Mucosa of rectum (tissue), 2 donors: ENCODE measurements at regions not wholly inside any gene's neighbourhood (a gene's known extent, or its start where the extent isn't known, plus 50 kb on each side); places are given as distances from the start of the nearest gene placed in this dataset.
"Not testable (repeated sequence)": the region's sequence is repeated elsewhere in the genome, so short reads cannot be mapped to it uniquely, and the experiment has no call there.

ENCODE experiments used
- H3K27ac ChIP-seq, 2 donors: one replicate each; pipeline ENCODE4 v1.7.0; 2013; ENCODE audit warnings: inconsistent platforms in 2 of 2, low read depth in 2 of 2, low read length in 2 of 2
- H3K27me3 ChIP-seq, 2 donors: one replicate each; pipeline ENCODE4 v1.7.0; 2013; ENCODE audit warnings: low read length in 2 of 2; ENCODE audit not compliant: control insufficient read depth in 2 of 2, insufficient read depth in 2 of 2
- H3K36me3 ChIP-seq, 2 donors: one replicate each; pipeline ENCODE4 v1.7.0; 2013; ENCODE audit warnings: low read length in 2 of 2; ENCODE audit not compliant: control insufficient read depth in 2 of 2, insufficient read depth in 2 of 2
- H3K4me1 ChIP-seq, 2 donors: one replicate each; pipeline ENCODE4 v1.7.0; 2013; ENCODE audit warnings: low read length in 2 of 2, mild to moderate bottlenecking in 1 of 2; ENCODE audit not compliant: control insufficient read depth in 2 of 2, insufficient read depth in 2 of 2
- H3K4me3 ChIP-seq, 2 donors: one replicate each; pipeline ENCODE4 v1.7.0; 2013; ENCODE audit warnings: low read length in 2 of 2
- H3K9ac ChIP-seq, 2 donors: one replicate each; pipeline ENCODE4 v1.7.0; 2013; ENCODE audit warnings: low read length in 2 of 2, low read depth in 1 of 2, mild to moderate bottlenecking in 1 of 2
- H3K9me3 ChIP-seq, 2 donors: one replicate each; pipeline ENCODE4 v1.7.0; 2013; ENCODE audit warnings: low read length in 2 of 2; ENCODE audit not compliant: control insufficient read depth in 2 of 2
- donor health status: healthy.
- donor health status: Normal muscosa, but diverticular disease.

GRCh38 chr20:48139262-48140041, 354.2 kb upstream of the SULF2 start:
- Histone ChIP-seq H3K4me1 (no peaks in the 10 kb centered on the region), H3K36me3 (no peaks in the 10 kb centered on the region), H3K4me3 (no peak overlapping the region), H3K9ac (no peak overlapping the region), H3K27ac (no peak overlapping the region), H3K27me3 (peaks cover 0 to 5% of the 10 kb centered on the region in 2 donors), H3K9me3 (no peaks in the 10 kb centered on the region)

GRCh38 chr20:48132834-48133233, 347.6 kb upstream of the SULF2 start:
- peaks cover 4 to 7% of the 10 kb centered on the region in 2 donors for H3K27me3 ChIP-seq
- no peak overlapping the region for H3K27ac ChIP-seq
- no peak overlapping the region for H3K9ac ChIP-seq
- H3K4me3 ChIP-seq, result no peak overlapping the region
- H3K4me1 ChIP-seq, result no peaks in the 10 kb centered on the region
- H3K9me3 ChIP-seq, result no peaks in the 10 kb centered on the region
- H3K36me3 ChIP-seq, result no peaks in the 10 kb centered on the region

GRCh38 chr20:48131581-48131980, 346.3 kb upstream of the SULF2 start:
- Histone ChIP-seq H3K9ac (no peak overlapping the region), H3K27ac (no peak overlapping the region)

GRCh38 chr20:48129345-48129942, 344.2 kb upstream of the SULF2 start:
- H3K27ac ChIP-seq, result no peak overlapping the region

More at GRCh38 chr20:48131581-48131980, 346.3 kb upstream of the SULF2 start:
- Histone ChIP-seq H3K4me1 (no peaks in the 10 kb centered on the region), H3K27me3 (peaks cover 4% of the 10 kb centered on the region in 2 donors), H3K4me3 (no peak overlapping the region), H3K9me3 (no peaks in the 10 kb centered on the region), H3K36me3 (no peaks in the 10 kb centered on the region)

GRCh38 chr20:48128436-48128835, 343.2 kb upstream of the SULF2 start:
- Histone ChIP-seq H3K9me3 (no peaks in the 10 kb centered on the region), H3K4me3 (no peak overlapping the region), H3K27me3 (peaks cover 4% of the 10 kb centered on the region in 2 donors), H3K36me3 (no peaks in the 10 kb centered on the region), H3K4me1 (no peaks in the 10 kb centered on the region), H3K9ac (no peak overlapping the region), H3K27ac (no peak overlapping the region)

More at GRCh38 chr20:48129345-48129942, 344.2 kb upstream of the SULF2 start:
- no peaks in the 10 kb centered on the region for H3K36me3 ChIP-seq
- no peaks in the 10 kb centered on the region for H3K9me3 ChIP-seq
- no peak overlapping the region for H3K4me3 ChIP-seq
- H3K9ac ChIP-seq, result no peak overlapping the region
- no peaks in the 10 kb centered on the region for H3K4me1 ChIP-seq
- peaks cover 4% of the 10 kb centered on the region in 2 donors for H3K27me3 ChIP-seq

GRCh38 chr20:48127964-48128363, 342.7 kb upstream of the SULF2 start:
- H3K4me3 ChIP-seq, H3K27me3 ChIP-seq, H3K4me1 ChIP-seq, H3K9ac ChIP-seq, H3K27ac ChIP-seq, H3K9me3 ChIP-seq, H3K36me3 ChIP-seq: not testable (repeated sequence)

- H3K9me3 ChIP-seq, H3K27ac ChIP-seq, H3K4me1 ChIP-seq, H3K9ac ChIP-seq, H3K36me3 ChIP-seq, H3K4me3 ChIP-seq, H3K27me3 ChIP-seq: not testable (repeated sequence)
Measured at GRCh38 chr20:48127133-48127532, 341.9 kb upstream of the SULF2 start.

GRCh38 chr20:48126227-48126740, 341.0 kb upstream of the SULF2 start:
- Histone ChIP-seq H3K4me3 (no peak overlapping the region), H3K9me3 (no peaks in the 10 kb centered on the region), H3K4me1 (no peaks in the 10 kb centered on the region), H3K27me3 (peaks cover 4% of the 10 kb centered on the region in 2 donors), H3K9ac (no peak overlapping the region), H3K36me3 (no peaks in the 10 kb centered on the region), H3K27ac (no peak overlapping the region)

GRCh38 chr20:48124960-48125359, 339.7 kb upstream of the SULF2 start:
- Histone ChIP-seq H3K27ac (no peak overlapping the region), H3K4me1 (no peaks in the 10 kb centered on the region), H3K4me3 (no peak overlapping the region), H3K36me3 (no peaks in the 10 kb centered on the region), H3K27me3 (peaks cover 4% of the 10 kb centered on the region in 2 donors), H3K9me3 (no peaks in the 10 kb centered on the region), H3K9ac (no peak overlapping the region)

- Histone ChIP-seq H3K4me1 (no peaks in the 10 kb centered on the region), H3K4me3 (no peak overlapping the region), H3K9me3 (no peaks in the 10 kb centered on the region), H3K36me3 (no peaks in the 10 kb centered on the region), H3K27me3 (peaks cover under 1 to 3% of the 10 kb centered on the region in 2 donors), H3K27ac (no peak overlapping the region), H3K9ac (no peak overlapping the region)
Measured at GRCh38 chr20:48124181-48124782, 339.0 kb upstream of the SULF2 start.
